NCI-H2107 treated with DMSO at 0.1 percent for 48 hours (cell line): ENCODE measurements at regions not wholly inside any gene's neighbourhood (a gene's known extent, or its start where the extent isn't known, plus 50 kb on each side); places are given as distances from the start of the nearest gene placed in this dataset.
A peak's percentile ranks its signal among the peaks of the same experiment; 100 is the strongest.

Experiments
- DNase-seq: peaks from one replicate; lab custom pipeline; 2025; ENCODE audit not compliant: unreplicated experiment; lab: John Stamatoyannopoulos, UW

DNA sequence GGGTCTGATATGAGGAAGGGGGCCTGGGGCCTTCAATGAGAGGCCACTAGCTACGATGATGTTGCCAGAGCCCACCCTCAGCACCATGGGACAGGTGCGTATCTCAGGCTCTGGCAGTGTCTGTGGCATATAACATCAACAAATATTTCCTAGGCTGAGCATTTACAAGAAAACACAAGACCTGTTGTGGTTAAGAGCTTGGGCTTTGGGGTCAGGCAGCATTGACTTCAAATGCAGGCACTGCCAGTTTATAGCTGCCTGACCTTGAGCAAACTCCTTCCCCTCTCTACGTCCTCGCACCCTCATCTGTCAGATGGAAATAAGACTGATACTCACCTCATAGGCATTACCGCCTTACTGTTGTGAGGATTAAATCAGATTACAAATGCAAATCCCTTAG, 156.0 kb downstream of the KATNAL1 start:
- no peak for DNase-seq

DNA sequence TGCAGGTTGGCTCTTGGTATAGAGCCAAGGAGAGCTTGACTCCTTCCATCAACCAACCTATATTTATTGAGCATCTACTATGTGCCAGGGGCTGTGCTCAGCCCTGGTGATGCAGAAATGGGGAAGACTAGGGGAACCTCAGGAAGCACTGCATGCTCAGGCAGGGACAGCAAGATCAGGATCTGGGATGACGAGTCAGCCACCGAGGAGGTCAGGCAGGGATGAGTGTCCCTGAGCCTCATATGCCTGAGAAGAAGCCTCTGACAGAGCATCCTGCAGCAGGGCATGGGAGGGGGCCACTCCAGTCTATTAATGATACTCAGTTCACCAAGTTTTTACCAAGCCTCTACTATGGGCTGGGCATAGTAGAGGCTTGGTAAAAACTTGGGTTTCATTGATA, 158.1 kb downstream of the KATNAL1 start:
- no peak for DNase-seq

DNA sequence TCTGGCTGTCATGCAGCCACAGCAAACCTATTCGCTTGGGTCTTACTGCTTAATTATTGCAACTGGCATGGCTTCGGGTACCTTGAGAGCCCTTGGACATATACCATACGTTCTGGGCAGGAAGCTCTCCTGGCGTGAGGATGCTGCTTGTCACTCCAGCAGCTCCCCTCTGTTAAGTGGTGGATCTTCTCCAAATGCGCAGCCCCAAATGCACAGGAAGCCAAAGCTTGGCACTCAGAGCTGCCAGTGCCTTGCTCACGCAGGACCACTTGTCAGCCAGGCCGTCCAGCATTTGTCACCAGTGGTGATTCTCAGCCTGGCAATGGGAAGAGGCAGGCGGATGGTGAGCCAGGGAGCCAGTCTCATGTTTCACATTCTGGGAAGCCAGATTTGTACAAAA, 158.6 kb downstream of the KATNAL1 start:
- DNase-seq, result no peak

GRCh38 chr13:30148171-30148754, 159.1 kb downstream of the KATNAL1 start:
- no peak for DNase-seq

GRCh38 chr13:30147421-30147820, 159.9 kb downstream of the KATNAL1 start:
- no peak for DNase-seq

DNA sequence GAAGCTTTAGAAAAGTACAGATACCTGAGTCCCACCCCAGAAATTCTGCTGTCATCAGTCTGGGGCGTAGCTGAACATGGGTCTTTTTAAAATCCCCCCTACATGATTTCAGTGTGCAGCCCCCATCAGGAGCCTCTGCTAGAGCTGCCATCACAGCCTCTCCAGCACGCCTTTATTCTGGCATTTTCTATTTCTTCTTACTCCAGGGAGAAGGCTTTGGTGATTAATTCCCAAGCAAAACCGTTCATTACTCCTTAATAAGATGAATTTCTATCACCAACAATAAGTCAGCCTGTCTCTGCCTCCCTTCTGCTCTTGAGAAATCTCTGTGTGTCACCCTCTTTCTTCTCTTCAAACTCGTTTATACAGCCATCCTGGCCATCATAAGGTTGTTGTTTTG, 160.3 kb downstream of the KATNAL1 start:
- no peak for DNase-seq

- no peak for DNase-seq
Measured at GRCh38 chr13:30145709-30146367, 161.5 kb downstream of the KATNAL1 start.

DNA sequence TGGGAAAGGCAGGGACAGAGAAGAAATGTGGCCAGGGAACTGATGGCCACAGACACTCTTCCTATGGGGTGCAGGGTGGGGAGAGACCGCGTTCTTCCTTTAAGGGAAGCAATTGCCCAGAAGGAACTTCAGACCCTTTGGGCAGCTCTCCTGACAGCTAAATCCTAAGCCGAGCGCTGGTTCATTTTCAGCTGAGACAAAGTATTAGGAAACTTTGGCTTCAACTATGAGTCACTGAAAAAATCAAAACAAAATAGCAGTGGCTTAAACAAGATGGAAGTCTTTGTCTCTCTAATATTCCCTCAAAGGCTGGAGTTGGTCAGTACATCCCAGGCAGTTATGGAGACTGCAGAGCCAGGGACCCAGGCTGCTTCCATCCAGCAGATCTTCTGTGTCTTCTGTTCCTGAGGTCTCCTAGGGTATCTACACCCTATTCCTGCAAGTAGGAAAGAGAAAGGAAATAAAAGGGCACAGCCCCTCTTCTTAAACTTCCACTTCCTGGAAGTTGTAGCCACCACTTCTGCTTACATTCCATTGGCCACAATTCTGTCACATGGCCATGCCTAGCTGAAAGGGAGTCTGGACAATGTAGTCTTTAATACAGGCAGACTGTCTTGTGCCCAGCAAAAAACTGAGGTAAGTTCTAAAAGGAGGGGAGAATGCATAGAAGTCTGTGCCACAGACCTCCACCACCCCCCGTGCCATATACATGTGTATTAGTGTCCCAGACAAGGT, 163.5 kb downstream of the KATNAL1 start:
- DNase-seq, result no peak

DNA sequence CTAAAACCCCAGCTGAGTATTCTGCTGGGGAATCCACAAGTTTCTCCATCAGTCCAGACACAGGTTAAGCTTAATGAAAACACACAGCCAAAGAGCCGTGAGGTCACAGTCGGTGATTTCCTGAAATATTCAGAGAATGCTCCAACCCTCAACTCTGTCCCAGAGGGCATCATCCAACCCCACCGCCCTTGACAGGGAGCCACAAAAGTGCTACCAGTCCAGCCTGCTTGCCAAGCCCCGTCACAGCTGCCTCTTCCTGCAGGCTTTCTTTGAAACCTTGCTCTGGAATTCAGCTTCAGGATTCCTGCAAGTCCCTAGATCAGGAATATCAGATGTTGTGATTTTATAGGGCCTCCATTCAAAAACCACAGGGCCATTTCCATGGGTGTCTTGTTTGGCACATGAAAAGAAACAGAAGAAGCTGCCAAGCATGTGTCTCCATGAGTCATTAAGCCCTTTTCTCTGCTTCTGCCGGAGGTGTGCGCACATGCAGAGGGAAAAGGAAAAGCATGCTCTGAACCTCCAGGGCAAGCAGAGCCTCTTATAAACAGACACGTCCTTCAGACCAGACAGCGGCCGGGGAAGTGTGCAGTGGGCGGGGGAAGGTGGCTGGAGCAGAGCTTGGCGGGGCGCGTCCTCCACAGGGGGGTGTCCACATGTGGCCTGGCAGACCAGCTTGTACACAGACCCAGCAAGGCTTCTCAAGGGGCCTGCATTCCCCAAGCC, 164.7 kb downstream of the KATNAL1 start:
- no peak for DNase-seq

- DNase-seq, result no peak
Measured at GRCh38 chr13:30141775-30142485, 165.4 kb downstream of the KATNAL1 start.

DNA sequence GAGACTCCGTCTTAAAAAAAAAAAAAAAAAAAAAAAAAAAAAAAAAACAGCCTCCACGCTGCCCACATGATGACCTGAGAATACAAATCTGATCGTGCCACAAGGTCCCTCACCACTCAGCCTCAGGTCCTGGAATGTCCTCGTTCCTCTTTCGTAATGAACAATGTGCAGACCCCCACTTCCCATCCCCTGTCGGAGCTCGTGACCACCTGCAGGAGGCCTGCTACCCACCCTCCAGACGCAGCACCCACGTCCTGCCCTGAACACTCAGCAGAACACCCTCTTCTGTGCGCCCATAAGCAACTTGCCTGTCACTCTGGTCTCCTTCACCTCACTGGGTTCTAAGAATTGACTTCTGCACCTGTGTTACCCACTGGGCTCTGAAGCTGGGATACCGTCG, 166.4 kb downstream of the KATNAL1 start:
- no peak for DNase-seq

- no peak for DNase-seq
Measured at GRCh38 chr13:30138511-30138910, 168.8 kb downstream of the KATNAL1 start.

DNA sequence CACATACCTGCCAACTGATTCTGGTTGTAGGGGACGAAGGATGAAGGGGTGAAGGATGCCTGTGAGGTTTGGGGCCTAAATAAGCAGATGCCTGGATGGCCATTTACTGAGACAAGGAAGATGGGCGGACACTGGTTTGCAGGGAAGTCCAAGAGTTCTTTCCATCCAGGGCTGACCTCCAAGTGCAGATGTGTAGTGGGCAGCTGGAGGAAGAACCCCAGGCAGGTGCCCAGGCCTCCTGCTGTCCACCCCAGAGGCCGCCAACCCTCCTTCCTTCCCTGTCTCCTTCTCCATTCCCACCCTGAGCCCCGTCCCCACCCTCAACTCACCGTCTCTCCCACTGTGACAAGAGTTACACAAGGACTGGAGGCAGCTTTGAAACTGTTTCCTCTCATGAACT, 171.5 kb downstream of the KATNAL1 start:
- DNase-seq, result no peak

DNA sequence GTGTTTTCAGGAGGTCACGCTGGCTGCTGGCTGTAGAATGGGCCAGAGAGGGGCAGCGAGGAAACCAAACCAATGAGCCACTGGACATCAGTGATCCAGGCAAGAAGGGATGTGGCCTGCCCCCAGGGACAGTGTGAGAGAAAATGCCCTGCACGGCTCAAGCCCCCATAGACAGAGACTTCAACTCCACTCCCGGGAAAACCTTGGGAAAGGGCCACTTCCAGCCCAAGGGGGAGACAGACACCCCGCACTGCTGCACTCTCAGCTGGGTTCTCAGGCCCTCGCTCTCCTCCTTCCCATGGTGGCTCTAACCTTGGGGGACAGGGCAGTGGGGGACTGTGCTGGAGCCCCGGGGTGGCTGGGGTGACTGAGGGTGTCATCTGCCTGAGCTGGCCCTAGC, 172.0 kb downstream of the KATNAL1 start:
- DNase-seq, result no peak

- DNase-seq, result no peak
Measured at GRCh38 chr13:30134578-30134977, 172.8 kb downstream of the KATNAL1 start.

DNA sequence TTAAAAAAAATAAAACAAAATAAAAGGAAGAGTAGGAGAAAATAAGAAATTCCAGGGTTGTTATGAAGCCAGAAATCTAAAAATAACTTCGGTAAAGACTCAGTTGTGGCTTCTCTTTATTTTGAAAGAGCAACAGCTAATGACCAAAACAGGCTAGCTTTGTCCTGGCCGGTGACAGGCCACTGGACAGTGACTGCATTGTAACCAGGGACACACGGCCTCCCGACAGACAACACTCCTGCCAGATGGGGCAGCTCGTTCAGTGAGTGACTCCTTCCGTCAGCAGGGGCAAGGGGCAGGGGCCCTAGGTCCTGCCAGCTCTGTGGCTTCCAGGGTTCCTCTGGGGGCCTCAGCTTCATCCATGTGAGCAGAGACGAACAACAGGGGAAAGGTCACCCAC, 173.4 kb downstream of the KATNAL1 start:
- no peak for DNase-seq

- DNase-seq, result no peak
Measured at GRCh38 chr13:30133554-30133912, 173.8 kb downstream of the KATNAL1 start.

DNA sequence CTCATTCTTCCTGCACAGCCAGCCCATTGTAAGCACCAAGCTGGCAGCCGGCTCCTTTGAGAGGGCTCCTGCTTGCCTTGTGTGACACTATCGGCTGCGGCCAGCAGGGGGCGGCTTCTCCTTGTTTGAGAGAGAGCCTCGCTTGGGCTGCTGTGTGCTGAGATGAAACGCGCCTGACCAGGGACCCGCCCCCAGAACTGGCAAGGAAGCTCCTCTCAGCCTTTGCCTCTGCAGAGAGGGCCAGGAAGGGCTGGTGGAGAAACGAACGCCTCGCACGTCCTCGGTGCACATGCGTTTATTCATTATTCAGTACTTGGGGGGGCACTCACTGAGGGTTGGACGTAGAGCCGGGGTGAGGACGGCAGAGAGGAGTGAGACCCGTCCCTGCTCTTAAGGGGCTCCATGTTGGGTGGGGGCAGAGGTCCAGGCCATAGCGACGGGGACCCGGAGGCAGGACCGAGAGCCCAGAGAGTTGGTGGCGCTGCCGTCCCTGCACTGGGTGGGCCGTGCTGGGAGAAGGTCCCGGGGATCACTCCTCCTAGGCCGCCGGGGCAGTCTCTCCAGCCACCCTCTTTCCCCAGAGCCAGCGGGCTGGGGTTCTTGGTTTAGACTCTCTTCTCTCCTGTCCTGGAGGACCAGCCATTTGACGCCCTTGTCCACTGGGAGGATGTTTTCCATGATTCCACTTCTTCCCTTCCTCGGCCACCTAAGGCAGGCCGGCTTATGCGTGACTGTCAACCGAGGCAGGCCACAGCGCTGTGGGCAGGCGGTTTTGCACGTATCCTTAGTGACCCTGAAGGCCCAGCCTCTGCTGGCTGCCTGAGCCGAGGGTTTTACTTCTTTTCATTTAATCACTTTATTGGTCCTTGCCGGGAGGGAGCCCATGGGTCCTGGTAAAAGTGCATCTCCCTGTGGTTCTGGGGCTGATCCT, 174.5 kb downstream of the KATNAL1 start:
- peak; percentile 51 for DNase-seq

DNA sequence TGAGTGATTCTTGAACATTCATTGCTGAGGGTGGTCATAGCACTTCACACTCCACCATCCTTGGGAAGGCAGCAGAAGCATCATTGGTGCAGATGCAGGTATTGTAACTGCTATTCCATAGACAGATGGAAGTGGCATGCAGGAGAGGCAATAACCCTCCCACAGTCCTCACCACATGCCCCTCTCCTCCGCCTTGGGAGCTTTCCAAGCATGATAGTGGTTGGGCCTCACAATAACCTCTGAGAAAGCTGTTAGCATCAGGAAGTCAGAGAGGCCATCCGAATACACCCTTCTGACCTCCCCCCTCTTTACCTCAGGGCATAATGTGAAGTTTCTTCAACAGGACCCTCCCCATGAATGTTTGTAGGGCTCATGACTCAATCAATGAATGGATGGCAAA, 177.9 kb downstream of the KATNAL1 start:
- DNase-seq, result no peak

- no peak for DNase-seq
Measured at GRCh38 chr13:30128591-30128990, 178.8 kb downstream of the KATNAL1 start.
